ENCODE measurements at regions not wholly inside any gene's neighbourhood (a gene's known extent, or its start where the extent isn't known, plus 50 kb on each side); places are given as distances from the start of the nearest gene placed in this dataset.
"Not testable (repeated sequence)": the region's sequence is repeated elsewhere in the genome, so short reads cannot be mapped to it uniquely, and the experiment has no call there.

- no peak overlapping the region for H3K9ac ChIP-seq (ENCODE audit: low read length)
- no peak overlapping the region for H3K14ac ChIP-seq (ENCODE audit: low read length)
- H3K27ac ChIP-seq (ENCODE audit: low read depth, low read length) = peak overlapping the region; percentile 83
- H4K12ac ChIP-seq (ENCODE audit: low read depth, low read length) = no peak overlapping the region
- H2BK120ac ChIP-seq (ENCODE audit: insufficient read depth, low read length, poor library complexity) = no peak overlapping the region
- no peaks in the 10 kb centered on the region for H3K36me3 ChIP-seq (ENCODE audit: control insufficient read depth in 1 of 2, insufficient read depth in 2 of 2, low read length in 2 of 2)
- H3K79me2 ChIP-seq (ENCODE audit: control insufficient read depth, insufficient read depth, low read length, poor library complexity) = peaks cover 2% of the 10 kb centered on the region
- peak overlapping the region; percentile 15 for H3K4me2 ChIP-seq (ENCODE audit: low read length)
- H3K18ac ChIP-seq (ENCODE audit: low read length) = no peak overlapping the region
- H3K23ac ChIP-seq (ENCODE audit: low read length) = no peak overlapping the region
- WGBS (ENCODE audit: extremely low coverage, insufficient coverage, insufficient read length) = no CpG with 5 or more reads among the region's 3 CpGs
- no peak overlapping the region for H2AFZ ChIP-seq (ENCODE audit: insufficient read depth, low read length, poor library complexity)
- no peak overlapping the region for H4K8ac ChIP-seq (ENCODE audit: low read depth, low read length)
- H2BK12ac ChIP-seq (ENCODE audit: low read length) = no peak overlapping the region
- no peak overlapping the region for H3K4me3 ChIP-seq (ENCODE audit: low read depth, low read length)
- H3K79me1 ChIP-seq (ENCODE audit: low read length) = peaks cover 12% of the 10 kb centered on the region
- H2BK5ac ChIP-seq (ENCODE audit: low read depth, low read length, poor library complexity) = peak overlapping the region; percentile 83
- peaks cover 11 to 12% of the 10 kb centered on the region in 2 experiments for H3K4me1 ChIP-seq (ENCODE audit: control insufficient read depth in 1 of 2, insufficient read depth in 2 of 2, low read length in 2 of 2)
- H4K91ac ChIP-seq (ENCODE audit: low read depth, low read length) = no peak overlapping the region
- no peaks in the 10 kb centered on the region for H3K27me3 ChIP-seq (ENCODE audit: insufficient read depth, low read length)
- no peaks in the 10 kb centered on the region for H3K9me3 ChIP-seq (ENCODE audit: insufficient read depth, low read depth, low read length)
- no peak overlapping the region for H3K4ac ChIP-seq (ENCODE audit: low read depth, low read length)
- peak; percentile 87 to 97 for DNase-seq
- H2AK5ac ChIP-seq (ENCODE audit: low read length) = no peak overlapping the region
Observed at GRCh38 chr3:31095255-31095654, 200.8 kb upstream of the GADL1 start.

- no CpG with 5 or more reads among the region's 5 CpGs for WGBS (ENCODE audit: extremely low coverage, insufficient coverage, insufficient read length)
- H4K8ac ChIP-seq (ENCODE audit: low read depth, low read length) = no peak overlapping the region
- H3K9me3 ChIP-seq (ENCODE audit: insufficient read depth, low read depth, low read length) = no peaks in the 10 kb centered on the region
- H2BK5ac ChIP-seq (ENCODE audit: low read depth, low read length, poor library complexity) = no peak overlapping the region
- H3K79me1 ChIP-seq (ENCODE audit: low read length) = peaks cover 12% of the 10 kb centered on the region
- no peak overlapping the region for H2AFZ ChIP-seq (ENCODE audit: insufficient read depth, low read length, poor library complexity)
- H3K9ac ChIP-seq (ENCODE audit: low read length) = no peak overlapping the region
- H2AK5ac ChIP-seq (ENCODE audit: low read length) = no peak overlapping the region
- H2BK12ac ChIP-seq (ENCODE audit: low read length) = no peak overlapping the region
- no peak overlapping the region for H3K27ac ChIP-seq (ENCODE audit: low read depth, low read length)
- no peak overlapping the region for H3K23ac ChIP-seq (ENCODE audit: low read length)
- no peak overlapping the region for H3K4me2 ChIP-seq (ENCODE audit: low read length)
- no peaks in the 10 kb centered on the region for H3K27me3 ChIP-seq (ENCODE audit: insufficient read depth, low read length)
- H3K4me1 ChIP-seq (ENCODE audit: control insufficient read depth in 1 of 2, insufficient read depth in 2 of 2, low read length in 2 of 2) = peaks cover 15% of the 10 kb centered on the region in 2 experiments
- no peak overlapping the region for H4K12ac ChIP-seq (ENCODE audit: low read depth, low read length)
- no peak overlapping the region for H4K91ac ChIP-seq (ENCODE audit: low read depth, low read length)
- no peak overlapping the region for H3K4me3 ChIP-seq (ENCODE audit: low read depth, low read length)
- no peak overlapping the region for H3K4ac ChIP-seq (ENCODE audit: low read depth, low read length)
- no peak overlapping the region for H3K14ac ChIP-seq (ENCODE audit: low read length)
- H3K18ac ChIP-seq (ENCODE audit: low read length) = no peak overlapping the region
- no peaks in the 10 kb centered on the region for H3K36me3 ChIP-seq (ENCODE audit: control insufficient read depth in 1 of 2, insufficient read depth in 2 of 2, low read length in 2 of 2)
- no peak overlapping the region for H2BK120ac ChIP-seq (ENCODE audit: insufficient read depth, low read length, poor library complexity)
- DNase-seq = no peak
- peaks cover 2% of the 10 kb centered on the region for H3K79me2 ChIP-seq (ENCODE audit: control insufficient read depth, insufficient read depth, low read length, poor library complexity)
Observed at GRCh38 chr3:31096661-31097395, 202.4 kb upstream of the GADL1 start.

- H3K79me1 ChIP-seq (ENCODE audit: low read length) = peaks cover 6% of the 10 kb centered on the region
- no peak overlapping the region for H3K4ac ChIP-seq (ENCODE audit: low read depth, low read length)
- no peak overlapping the region for H2BK5ac ChIP-seq (ENCODE audit: low read depth, low read length, poor library complexity)
- no peak overlapping the region for H2BK120ac ChIP-seq (ENCODE audit: insufficient read depth, low read length, poor library complexity)
- H4K8ac ChIP-seq (ENCODE audit: low read depth, low read length) = no peak overlapping the region
- no peak overlapping the region for H3K23ac ChIP-seq (ENCODE audit: low read length)
- no peaks in the 10 kb centered on the region for H3K79me2 ChIP-seq (ENCODE audit: control insufficient read depth, insufficient read depth, low read length, poor library complexity)
- no peaks in the 10 kb centered on the region for H3K9me3 ChIP-seq (ENCODE audit: insufficient read depth, low read depth, low read length)
- no peak overlapping the region for H4K12ac ChIP-seq (ENCODE audit: low read depth, low read length)
- no peaks in the 10 kb centered on the region for H3K27me3 ChIP-seq (ENCODE audit: insufficient read depth, low read length)
- no peak overlapping the region for H3K9ac ChIP-seq (ENCODE audit: low read length)
- no CpG with 5 or more reads among the region's 1 CpG for WGBS (ENCODE audit: extremely low coverage, insufficient coverage, insufficient read length)
- H2BK12ac ChIP-seq (ENCODE audit: low read length) = no peak overlapping the region
- DNase-seq = no peak
- no peak overlapping the region for H2AK5ac ChIP-seq (ENCODE audit: low read length)
- peaks cover 7% of the 10 kb centered on the region in 2 experiments for H3K4me1 ChIP-seq (ENCODE audit: control insufficient read depth in 1 of 2, insufficient read depth in 2 of 2, low read length in 2 of 2)
- H3K14ac ChIP-seq (ENCODE audit: low read length) = no peak overlapping the region
- no peak overlapping the region for H2AFZ ChIP-seq (ENCODE audit: insufficient read depth, low read length, poor library complexity)
- H3K4me3 ChIP-seq (ENCODE audit: low read depth, low read length) = no peak overlapping the region
- no peak overlapping the region for H3K4me2 ChIP-seq (ENCODE audit: low read length)
- H3K18ac ChIP-seq (ENCODE audit: low read length) = no peak overlapping the region
- H3K36me3 ChIP-seq (ENCODE audit: control insufficient read depth in 1 of 2, insufficient read depth in 2 of 2, low read length in 2 of 2) = no peaks in the 10 kb centered on the region
- no peak overlapping the region for H4K91ac ChIP-seq (ENCODE audit: low read depth, low read length)
- H3K27ac ChIP-seq (ENCODE audit: low read depth, low read length) = no peak overlapping the region
Observed at GRCh38 chr3:31100519-31100918, 206.1 kb upstream of the GADL1 start.

GRCh38 chr3:31101285-31101684 is 206.8 kb upstream of the GADL1 start:
- H2AFZ ChIP-seq (ENCODE audit: insufficient read depth, low read length, poor library complexity); H2AK5ac ChIP-seq (ENCODE audit: low read length); H3K79me2 ChIP-seq (ENCODE audit: control insufficient read depth, insufficient read depth, low read length, poor library complexity); H3K9ac ChIP-seq (ENCODE audit: low read length); H4K12ac ChIP-seq (ENCODE audit: low read depth, low read length); H4K91ac ChIP-seq (ENCODE audit: low read depth, low read length); H2BK12ac ChIP-seq (ENCODE audit: low read length); H3K27me3 ChIP-seq (ENCODE audit: insufficient read depth, low read length); H3K9me3 ChIP-seq (ENCODE audit: insufficient read depth, low read depth, low read length); H3K18ac ChIP-seq (ENCODE audit: low read length); H3K27ac ChIP-seq (ENCODE audit: low read depth, low read length); H3K4me1 ChIP-seq (ENCODE audit: control insufficient read depth in 1 of 2, insufficient read depth in 2 of 2, low read length in 2 of 2); H3K4me2 ChIP-seq (ENCODE audit: low read length); H3K4ac ChIP-seq (ENCODE audit: low read depth, low read length); H3K79me1 ChIP-seq (ENCODE audit: low read length); H2BK5ac ChIP-seq (ENCODE audit: low read depth, low read length, poor library complexity); H3K14ac ChIP-seq (ENCODE audit: low read length); DNase-seq; H3K4me3 ChIP-seq (ENCODE audit: low read depth, low read length); H3K23ac ChIP-seq (ENCODE audit: low read length); H4K8ac ChIP-seq (ENCODE audit: low read depth, low read length); H2BK120ac ChIP-seq (ENCODE audit: insufficient read depth, low read length, poor library complexity); H3K36me3 ChIP-seq (ENCODE audit: control insufficient read depth in 1 of 2, insufficient read depth in 2 of 2, low read length in 2 of 2): not testable (repeated sequence)
- WGBS (ENCODE audit: extremely low coverage, insufficient coverage, insufficient read length) = no CpG with 5 or more reads among the region's 1 CpG

Measured in trophoblast cell (in vitro differentiated cells and primary cell).